Pancreas (tissue), 10 donors: ENCODE measurements at regions not wholly inside any gene's neighbourhood (a gene's known extent, or its start where the extent isn't known, plus 50 kb on each side); places are given as distances from the start of the nearest gene placed in this dataset.
"Not testable (repeated sequence)": the region's sequence is repeated elsewhere in the genome, so short reads cannot be mapped to it uniquely, and the experiment has no call there.

Source experiments
- ATAC-seq, 4 donors: fragments of 200-7000 bp; cut with Tn5 transposase; one replicate each; pipeline versions ENCODE4 v1.8.0 to v1.9.1; 2020; ENCODE audit warnings: mild to moderate bottlenecking in 4 of 4, moderate library complexity in 4 of 4
- DNase-seq, 6 donors: peaks; one replicate each; pipeline ENCODE4 v3.0.0-alpha.2; 2020
- FAIRE-seq: peaks from 2 replicates; lab custom pipeline; 2012; peaks lifted over from hg19 to GRCh38; lab: Jason Lieb, UNC
- H3K27ac ChIP-seq, 4 donors: fragments of 200-600 bp; sonication (generic); 1 replicate in 3 of 4; 2 replicates in 1 of 4; pipeline versions ENCODE4 v1.5.0 to v1.8.0; 2020
- H3K27me3 ChIP-seq, 4 donors: fragments of 200-600 bp; one replicate each; pipeline ENCODE4 v1.8.0; 2021
- H3K36me3 ChIP-seq, 3 donors: fragments of 200-600 bp; sonication (generic) in 1 of 3; one replicate each; pipeline versions ENCODE4 v1.5.0 to v1.8.0; 2020 to 2021
- H3K4me1 ChIP-seq, 3 donors: fragments of 200-600 bp; one replicate each; pipeline ENCODE4 v1.8.0; 2021
- H3K4me3 ChIP-seq, 4 donors: fragments of 200-600 bp; sonication (generic) in 2 of 4; one replicate each; pipeline versions ENCODE4 v1.5.0 to v1.8.0; 2020 to 2021
- H3K9me3 ChIP-seq, 4 donors: fragments of 200-600 bp; one replicate each; pipeline ENCODE4 v1.8.0; 2021
- CTCF ChIP-seq, 4 donors: fragments of 200-600 bp; sonication (generic) in 3 of 4; IDR thresholded peaks; one replicate each; pipeline versions ENCODE4 v1.5.0 to v1.8.0; 2021; ENCODE audit warnings: antibody characterized with exemption in 4 of 4
- WGBS, 2 donors: extraction: QIAGEN DNeasy Blood & Tissue Kit; methylation state at CpG; one replicate each; pipeline ENCODE4 v1.1.7; 2013; 5-methylcytosine and 5-hydroxymethylcytosine counted together
- intact Hi-C, 3 donors: fragments of 100-400 bp; cut with DNase I; formaldehyde crosslinking; loops; one replicate each; pipeline versions ENCODE4 v1.11.1 to v1.14.2; 2022
- donor health status: healthy with polysubstance abuse.
- donor health status: DM: no; HTN: no; CAD: no; lungs with moderate emphysema.
- donor health status: DM: no; HTN: no; CAD: no.
- donor health status: control.
- donor health status: control.
- donor health status: Bipolar disorder and iron deficiency.
- donor health status: DM: yes; HTN: yes; CAD: no.
- donor health status: DM: no; HTN: no; CAD: no.
- donor health status: DM: no; HTN: no; CAD: no.
- donor health status: DM: yes; HTN: yes; CAD: no.

- no peak for TF ChIP-seq CTCF (IDR thresholded peaks at IDR 0.05)
- H3K27ac ChIP-seq = no peak overlapping the region
- no peaks in the 10 kb centered on the region for H3K4me1 ChIP-seq
- no peaks in the 10 kb centered on the region for H3K9me3 ChIP-seq
- ATAC-seq (no peak), FAIRE-seq (no peak), DNase-seq (no peak)
- H3K4me3 ChIP-seq = no peak overlapping the region
- WGBS, 2 donors = 64 to 78% methylated on average over 4 of the region's 4 CpGs
- intact Hi-C loops = no loop called here
- H3K36me3 ChIP-seq = no peaks in the 10 kb centered on the region
- H3K27me3 ChIP-seq = no peaks in the 10 kb centered on the region
Measured at GRCh38 chr5:160494451-160494850, 72.8 kb downstream of the PTTG1 start.

GRCh38 chr5:160496334-160496733, 74.7 kb downstream of the PTTG1 start:
- no peaks in the 10 kb centered on the region for H3K9me3 ChIP-seq
- WGBS, 2 donors = 67 to 70% methylated on average over 6 of the region's 6 CpGs
- no peaks in the 10 kb centered on the region for H3K27me3 ChIP-seq
- no peak for TF ChIP-seq CTCF (IDR thresholded peaks at IDR 0.05)
- intact Hi-C loops = no loop called here
- H3K4me3 ChIP-seq = no peak overlapping the region
- H3K4me1 ChIP-seq = no peaks in the 10 kb centered on the region
- DNase-seq (no peak), ATAC-seq (no peak), FAIRE-seq (no peak)
- no peaks in the 10 kb centered on the region for H3K36me3 ChIP-seq
- no peak overlapping the region for H3K27ac ChIP-seq

GRCh38 chr5:160496784-160497183, 75.1 kb downstream of the PTTG1 start:
- Histone ChIP-seq H3K4me1 (no peaks in the 10 kb centered on the region), H3K36me3 (no peaks in the 10 kb centered on the region), H3K27ac (no peak overlapping the region), H3K9me3 (no peaks in the 10 kb centered on the region), H3K27me3 (no peaks in the 10 kb centered on the region), H3K4me3 (no peak overlapping the region)
- intact Hi-C loops = no loop called here
- FAIRE-seq = no peak
- DNase-seq = no peak
- TF ChIP-seq CTCF (IDR thresholded peaks at IDR 0.05) = no peak
- 86 to 94% methylated on average over 5 of the region's 5 CpGs for WGBS, 2 donors
- no peak for ATAC-seq

GRCh38 chr5:160497878-160498277, 76.2 kb downstream of the PTTG1 start:
- intact Hi-C loops = no loop called here
- no peak for FAIRE-seq
- TF ChIP-seq CTCF (IDR thresholded peaks at IDR 0.05) = no peak

GRCh38 chr5:160498441-160499043, 76.9 kb downstream of the PTTG1 start:
- H3K27me3 ChIP-seq, H3K36me3 ChIP-seq, ATAC-seq, FAIRE-seq, H3K4me1 ChIP-seq, H3K27ac ChIP-seq, H3K4me3 ChIP-seq, H3K9me3 ChIP-seq, DNase-seq, intact Hi-C loops: not testable (repeated sequence)
- WGBS, 2 donors = 88 to 90% methylated on average over 13 to 15 of the region's 21 CpGs

More at GRCh38 chr5:160497878-160498277, 76.2 kb downstream of the PTTG1 start:
- H3K4me1 ChIP-seq = no peaks in the 10 kb centered on the region
- H3K27me3 ChIP-seq = no peaks in the 10 kb centered on the region
- ATAC-seq (no peak), DNase-seq (no peak)
- H3K4me3 ChIP-seq = no peak overlapping the region
- WGBS, 2 donors = 85 to 90% methylated on average over 2 of the region's 2 CpGs
- H3K9me3 ChIP-seq = no peaks in the 10 kb centered on the region
- no peaks in the 10 kb centered on the region for H3K36me3 ChIP-seq
- no peak overlapping the region for H3K27ac ChIP-seq
